ENCODE measurements at regions not wholly inside any gene's neighbourhood (a gene's known extent, or its start where the extent isn't known, plus 50 kb on each side); places are given as distances from the start of the nearest gene placed in this dataset.
"Not testable (repeated sequence)": the region's sequence is repeated elsewhere in the genome, so short reads cannot be mapped to it uniquely, and the experiment has no call there.

- DNase-seq = not testable (repeated sequence)
These were observed 67.4 kb upstream of the ZNF169 start for GRCh38 chr9:94191706-94192105.

GRCh38 chr9:94198414-94198813 is 60.7 kb upstream of the ZNF169 start:
- no peak for DNase-seq

GRCh38 chr9:94199776-94200175 is 59.3 kb upstream of the ZNF169 start:
- no peak for DNase-seq

GRCh38 chr9:94204174-94204573 is 54.9 kb upstream of the ZNF169 start:
- no peak for DNase-seq

GRCh38 chr9:94207781-94208180 is 51.3 kb upstream of the ZNF169 start:
- no peak for DNase-seq
